Mammary epithelial cell (primary cell): ENCODE measurements at regions not wholly inside any gene's neighbourhood (a gene's known extent, or its start where the extent isn't known, plus 50 kb on each side); places are given as distances from the start of the nearest gene placed in this dataset.

ENCODE experiments used
- CTCF ChIP-seq, 2 donors: IDR thresholded peaks in 1 of 2; conservative IDR thresholded peaks in 1 of 2; 2 replicates each; pipeline ENCODE4 v1.5.1; 2011 to 2012; ENCODE audit warnings: inconsistent platforms in 2 of 2, low read length in 2 of 2, mild to moderate bottlenecking in 2 of 2, control low read depth in 1 of 2, low read depth in 1 of 2; ENCODE audit not compliant: insufficient read depth in 1 of 2; ENCODE audit errors: extremely low read depth in 1 of 2
- EZH2 ChIP-seq: IDR thresholded peaks from 2 replicates; pipeline ENCODE4 v1.6.1; 2012; ENCODE audit warnings: low read length, inconsistent platforms, borderline replicate concordance

- TF ChIP-seq CTCF (conservative IDR thresholded peaks at IDR 0.05 in 1 of 2, IDR thresholded peaks at IDR 0.05 in 1 of 2; ENCODE audit: extremely low read depth in 1 of 2, insufficient read depth in 1 of 2, low read depth in 1 of 2, low read length in 2 of 2) (no peak), EZH2 (no peak)
Measured at GRCh38 chr1:63214553-63214952, 107.8 kb upstream of the FOXD3 start.
